ENCODE measurements at regions not wholly inside any gene's neighbourhood (a gene's known extent, or its start where the extent isn't known, plus 50 kb on each side); places are given as distances from the start of the nearest gene placed in this dataset.

- intact Hi-C loops (cut with micrococcal nuclease): no loop called here
- Histone ChIP-seq H3K27ac (ENCODE audit: low read depth, low read length) (no peak overlapping the region), H3K4me2 (ENCODE audit: low read length) (no peak overlapping the region), H3K79me2 (ENCODE audit: insufficient read depth, low read length) (no peaks in the 10 kb centered on the region), H2AFZ (ENCODE audit: low read depth, low read length, poor library complexity, severe bottlenecking) (no peak overlapping the region), H3K9me2 (ENCODE audit: insufficient read depth) (no peaks in the 10 kb centered on the region), H3K4me1 (ENCODE audit: control insufficient read depth in 1 of 2, insufficient read depth in 2 of 2, low read length in 2 of 2) (no peaks in the 10 kb centered on the region), H3K9ac (ENCODE audit: low read length) (no peak overlapping the region), H4K20me1 (ENCODE audit: insufficient read depth) (no peaks in the 10 kb centered on the region), H3K27me3 (ENCODE audit: insufficient read depth, low read length) (no peaks in the 10 kb centered on the region), H3K36me3 (ENCODE audit: control insufficient read depth in 1 of 2, insufficient read depth in 2 of 2, low read length in 2 of 2) (no peaks in the 10 kb centered on the region), H3K4me3 (replicated peaks in 1 of 2; ENCODE audit: low read depth in 1 of 2, low read length in 2 of 2) (no peak overlapping the region), H3K9me3 (ENCODE audit: control insufficient read depth in 1 of 2, insufficient read depth in 1 of 2, low read depth in 1 of 2, low read length in 2 of 2) (no peaks in the 10 kb centered on the region)
- RAD21 ChIA-PET (ENCODE audit: low non-redundant PET in 1 of 2, low total read pairs in 2 of 2, uncharacterized antibody in 2 of 2, unreplicated experiment in 2 of 2): no interaction called here
- BruUV-seq (replicated peaks): no TSS peak
- CTCF ChIA-PET: no interaction called here
- DNase-seq (ENCODE audit: low read depth, low spot score) (no peak), ATAC-seq (no peak)
- TF ChIP-seq YY1 (IDR thresholded peaks at IDR 0.05; ENCODE audit: extremely low read depth, insufficient replicate concordance, low read depth, low read length): no peak
- TF ChIP-seq CBX3 (IDR thresholded peaks at IDR 0.05; ENCODE audit: low read depth): no peak
- TF ChIP-seq JUND (IDR thresholded peaks at IDR 0.05): no peak
- no peak for TF ChIP-seq CEBPB (IDR thresholded peaks at IDR 0.05; ENCODE audit: low read depth)
- TF ChIP-seq RAD21 (IDR thresholded peaks at IDR 0.05; ENCODE audit: low read depth): no peak
- POLR2A ChIA-PET: no interaction called here
Observed at GRCh38 chr2:195026261-195026660, 630.8 kb upstream of the SLC39A10 start.

GRCh38 chr2:195022508-195022830 is 634.6 kb upstream of the SLC39A10 start:
- Histone ChIP-seq H3K4me2 (ENCODE audit: low read length) (no peak overlapping the region), H2AFZ (ENCODE audit: low read depth, low read length, poor library complexity, severe bottlenecking) (no peak overlapping the region), H4K20me1 (ENCODE audit: insufficient read depth) (no peaks in the 10 kb centered on the region), H3K79me2 (ENCODE audit: insufficient read depth, low read length) (no peaks in the 10 kb centered on the region), H3K4me1 (ENCODE audit: control insufficient read depth in 1 of 2, insufficient read depth in 2 of 2, low read length in 2 of 2) (no peaks in the 10 kb centered on the region), H3K4me3 (replicated peaks in 1 of 2; ENCODE audit: low read depth in 1 of 2, low read length in 2 of 2) (no peak overlapping the region), H3K9ac (ENCODE audit: low read length) (no peak overlapping the region), H3K27ac (ENCODE audit: low read depth, low read length) (no peak overlapping the region), H3K9me2 (ENCODE audit: insufficient read depth) (no peaks in the 10 kb centered on the region), H3K27me3 (ENCODE audit: insufficient read depth, low read length) (no peaks in the 10 kb centered on the region), H3K36me3 (ENCODE audit: control insufficient read depth in 1 of 2, insufficient read depth in 2 of 2, low read length in 2 of 2) (no peaks in the 10 kb centered on the region), H3K9me3 (ENCODE audit: control insufficient read depth in 1 of 2, insufficient read depth in 1 of 2, low read depth in 1 of 2, low read length in 2 of 2) (no peaks in the 10 kb centered on the region)
- intact Hi-C loops (cut with micrococcal nuclease): no loop called here
- ATAC-seq: no peak
- ChIA-PET POLR2A (no interaction called here), CTCF (no interaction called here), RAD21 (ENCODE audit: low non-redundant PET in 1 of 2, low total read pairs in 2 of 2, uncharacterized antibody in 2 of 2, unreplicated experiment in 2 of 2) (no interaction called here)
- no TSS peak for BruUV-seq (replicated peaks)
- DNase-seq (ENCODE audit: low read depth, low spot score): no peak
- TF ChIP-seq FOSL1 (IDR thresholded peaks at IDR 0.05; ENCODE audit: low read depth) (no peak), ZNF274 (IDR thresholded peaks at IDR 0.05; ENCODE audit: low read depth, low read length) (no peak), MAX (IDR thresholded peaks at IDR 0.05) (no peak), ZBTB33 (IDR thresholded peaks at IDR 0.05; ENCODE audit: extremely low read depth, insufficient replicate concordance, low read length) (no peak), EZH2phosphoT487 (IDR thresholded peaks at IDR 0.05; ENCODE audit: borderline replicate concordance) (no peak), SP1 (IDR thresholded peaks at IDR 0.05; ENCODE audit: low read depth) (no peak), EZH2 (IDR thresholded peaks at IDR 0.05) (no peak), EGR1 (IDR thresholded peaks at IDR 0.05; ENCODE audit: low read depth) (no peak), POLR2A (IDR thresholded peaks at IDR 0.05; ENCODE audit: borderline replicate concordance, extremely low read depth, insufficient read depth, insufficient read length) (no peak), CEBPB (IDR thresholded peaks at IDR 0.05; ENCODE audit: low read depth) (no peak), JUND (IDR thresholded peaks at IDR 0.05) (no peak), RAD21 (IDR thresholded peaks at IDR 0.05; ENCODE audit: low read depth) (no peak)

Data from HCT116 (cell line).